Activated CD4-positive, alpha-beta memory T cell treated with anti-CD3 and anti-CD28 coated beads for 36 hours (primary cell): ENCODE measurements at regions not wholly inside any gene's neighbourhood (a gene's known extent, or its start where the extent isn't known, plus 50 kb on each side); places are given as distances from the start of the nearest gene placed in this dataset.

Experiments
- CTCF ChIA-PET: fragments of 350-600 bp; sonication (Branson Sonifier 250); formaldehyde crosslinking; loops from one replicate; lab custom pipeline; 2021; ENCODE audit warnings: antibody characterized with exemption, inconsistent platforms; lab: Charles Lee
- POLR2A ChIA-PET: fragments of 350-600 bp; sonication (Branson Sonifier 250); formaldehyde crosslinking; loops from one replicate; lab custom pipeline; 2021; ENCODE audit warnings: antibody characterized with exemption; lab: Charles Lee
- DNase-seq: peaks from one replicate; pipeline ENCODE4 v3.0.0-alpha.2; 2020
- H3K27ac Mint-ChIP-seq: one replicate; pipeline ENCODE4 v1.8.0; 2021; ENCODE audit warnings: mixed read lengths
- H3K27me3 Mint-ChIP-seq: one replicate; pipeline ENCODE4 v1.8.0; 2021; ENCODE audit warnings: mixed read lengths
- H3K36me3 Mint-ChIP-seq: one replicate; pipeline ENCODE4 v1.8.0; 2021; ENCODE audit warnings: mixed read lengths
- H3K4me1 Mint-ChIP-seq: one replicate; pipeline ENCODE4 v1.8.0; 2021; ENCODE audit warnings: low read depth, mixed read lengths
- H3K4me3 Mint-ChIP-seq: one replicate; pipeline ENCODE4 v1.8.0; 2021; ENCODE audit warnings: mild to moderate bottlenecking, mixed read lengths
- H3K9me3 Mint-ChIP-seq: one replicate; pipeline ENCODE4 v1.8.0; 2021; ENCODE audit warnings: mixed read lengths
- intact Hi-C: fragments of 100-400 bp; cut with micrococcal nuclease; formaldehyde crosslinking; loops from one replicate; pipeline ENCODE4 v1.15.1; 2023

DNA sequence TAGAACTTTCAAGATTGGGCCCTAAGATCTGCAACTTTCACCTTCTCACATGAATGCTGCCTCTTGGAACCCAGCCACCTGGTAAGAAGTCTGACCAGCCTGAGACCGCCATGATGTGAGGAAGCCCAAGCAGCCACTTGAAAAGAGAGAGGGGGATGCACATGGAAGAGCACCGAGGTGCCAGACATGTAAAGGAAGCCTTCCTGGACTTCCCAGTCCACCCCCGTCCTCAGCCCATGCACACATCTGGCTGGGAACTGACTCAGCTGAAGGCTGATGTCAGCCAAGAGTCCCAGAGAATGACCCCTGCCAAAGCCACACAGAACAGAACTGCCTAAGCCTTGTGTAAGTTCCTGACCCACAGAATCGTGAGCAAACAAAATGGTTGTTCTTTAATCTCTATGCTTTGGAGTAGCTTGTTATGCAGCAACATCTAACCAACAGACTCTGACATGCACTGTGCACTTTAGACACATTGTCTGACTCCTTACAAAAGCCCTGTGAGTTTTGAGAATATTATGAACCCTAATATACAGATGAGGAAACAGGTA lies 86.7 kb downstream of the RMI2 start:
- no peak overlapping the region for H3K27ac Mint-ChIP-seq
- H3K4me3 Mint-ChIP-seq = no peak overlapping the region
- H3K9me3 Mint-ChIP-seq = no peaks in the 10 kb centered on the region
- DNase-seq = no peak
- ChIA-PET CTCF (no interaction called here), POLR2A (no interaction called here)
- intact Hi-C loops = no loop called here
- H3K36me3 Mint-ChIP-seq = no peaks in the 10 kb centered on the region
- H3K4me1 Mint-ChIP-seq = no peaks in the 10 kb centered on the region
- peaks cover 3% of the 10 kb centered on the region for H3K27me3 Mint-ChIP-seq

- CTCF ChIA-PET = no interaction called here
- POLR2A ChIA-PET = no interaction called here
- Mint-ChIP-seq H3K36me3 (no peaks in the 10 kb centered on the region), H3K27me3 (peaks cover 3% of the 10 kb centered on the region), H3K27ac (no peak overlapping the region), H3K9me3 (no peaks in the 10 kb centered on the region), H3K4me1 (no peaks in the 10 kb centered on the region), H3K4me3 (no peak overlapping the region)
- no peak for DNase-seq
- intact Hi-C loops = no loop called here
These were observed 87.7 kb downstream of the RMI2 start for GRCh38 chr16:11432856-11433395.

GRCh38 chr16:11435576-11435975 lies 90.3 kb downstream of the RMI2 start:
- ChIA-PET POLR2A (no interaction called here), CTCF (interaction anchor here (0.9 kb wide), 1 partner anchor 29 kb away, joined by 3 read pairs; no protein-coding TSS in a partner anchor)
- H3K36me3 Mint-ChIP-seq = peaks cover 5% of the 10 kb centered on the region
- DNase-seq = no peak
- intact Hi-C loops = no loop called here
- H3K27me3 Mint-ChIP-seq = peaks cover 3% of the 10 kb centered on the region
- no peak overlapping the region for H3K27ac Mint-ChIP-seq
- no peak overlapping the region for H3K4me3 Mint-ChIP-seq
- H3K9me3 Mint-ChIP-seq = peaks cover 8% of the 10 kb centered on the region
- no peaks in the 10 kb centered on the region for H3K4me1 Mint-ChIP-seq

DNA sequence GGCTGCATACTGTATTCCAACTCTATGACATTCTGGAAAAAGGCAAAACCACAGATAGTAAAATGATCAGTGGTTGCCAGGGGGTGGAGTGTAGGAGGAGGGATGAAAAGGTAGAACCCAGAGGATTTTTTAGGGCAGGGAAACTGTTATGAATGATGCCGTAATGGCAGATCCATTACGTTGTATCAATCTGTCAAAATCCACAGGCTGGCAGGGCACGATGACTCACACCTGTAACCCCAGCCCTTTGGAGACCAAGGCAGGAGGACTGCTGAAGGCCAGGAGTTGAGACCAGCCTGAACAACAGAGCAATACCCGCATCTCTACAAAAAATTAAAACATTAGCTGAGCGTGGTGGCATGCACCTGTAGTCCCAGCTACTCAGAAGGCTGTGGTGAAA lies 91.8 kb downstream of the RMI2 start:
- intact Hi-C loops = no loop called here
- Mint-ChIP-seq H3K4me1 (no peaks in the 10 kb centered on the region), H3K9me3 (peaks cover 18% of the 10 kb centered on the region), H3K27me3 (peaks cover 3% of the 10 kb centered on the region), H3K36me3 (peaks cover 11% of the 10 kb centered on the region), H3K27ac (no peak overlapping the region), H3K4me3 (no peak overlapping the region)
- ChIA-PET CTCF (interaction anchor here (1.0 to 1.6 kb wide), 3 partner anchors 34 to 482 kb away, joined by 3 to 5 read pairs (median 3); no protein-coding TSS in a partner anchor), POLR2A (no interaction called here)
- DNase-seq = no peak

GRCh38 chr16:11439790-11440656 lies 94.8 kb downstream of the RMI2 start:
- ChIA-PET CTCF (no interaction called here), POLR2A (no interaction called here)
- intact Hi-C loops = no loop called here
- H3K9me3 Mint-ChIP-seq = peaks cover 18% of the 10 kb centered on the region
- H3K27ac Mint-ChIP-seq = no peak overlapping the region
- no peak overlapping the region for H3K4me3 Mint-ChIP-seq
- H3K36me3 Mint-ChIP-seq = peaks cover 11% of the 10 kb centered on the region
- peaks cover 3% of the 10 kb centered on the region for H3K27me3 Mint-ChIP-seq
- DNase-seq = no peak
- H3K4me1 Mint-ChIP-seq = no peaks in the 10 kb centered on the region

DNA sequence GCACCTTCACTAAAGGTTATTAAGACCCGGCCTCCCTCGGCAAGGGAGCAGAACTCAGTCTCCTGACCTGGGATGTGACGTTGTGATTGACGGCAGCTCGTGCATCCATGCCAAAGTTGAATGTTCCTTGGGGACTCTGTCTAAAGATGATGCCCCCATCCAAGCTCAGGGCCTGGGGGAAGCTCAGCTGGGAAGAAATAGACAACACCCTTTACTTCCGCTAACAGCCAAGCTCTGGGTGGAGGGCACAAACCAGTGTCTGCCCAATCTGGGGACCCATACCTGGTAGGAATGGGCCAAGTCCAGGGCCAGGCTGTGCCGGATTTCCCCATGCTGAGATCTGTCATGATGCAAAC lies 95.4 kb downstream of the RMI2 start:
- DNase-seq = no peak
- ChIA-PET POLR2A (no interaction called here), CTCF (interaction anchor here (0.6 kb wide), 1 partner anchor 14 kb away, joined by 3 read pairs; no protein-coding TSS in a partner anchor)
- H3K9me3 Mint-ChIP-seq = peaks cover 18% of the 10 kb centered on the region
- peaks cover 11% of the 10 kb centered on the region for H3K36me3 Mint-ChIP-seq
- no peaks in the 10 kb centered on the region for H3K4me1 Mint-ChIP-seq
- H3K27ac Mint-ChIP-seq = no peak overlapping the region
- intact Hi-C loops = no loop called here
- no peak overlapping the region for H3K4me3 Mint-ChIP-seq
- peaks cover 3% of the 10 kb centered on the region for H3K27me3 Mint-ChIP-seq

GRCh38 chr16:11445486-11445885 lies 100.2 kb downstream of the RMI2 start:
- Mint-ChIP-seq H3K36me3 (peaks cover 7% of the 10 kb centered on the region), H3K27ac (no peak overlapping the region), H3K27me3 (no peaks in the 10 kb centered on the region), H3K9me3 (peaks cover 11% of the 10 kb centered on the region), H3K4me3 (no peak overlapping the region), H3K4me1 (no peaks in the 10 kb centered on the region)
- ChIA-PET CTCF (no interaction called here), POLR2A (no interaction called here)
- DNase-seq = no peak
- intact Hi-C loops = no loop called here

GRCh38 chr16:11446566-11447119 lies 101.4 kb downstream of the RMI2 start:
- no peak overlapping the region for H3K27ac Mint-ChIP-seq
- H3K27me3 Mint-ChIP-seq = no peaks in the 10 kb centered on the region
- H3K4me3 Mint-ChIP-seq = no peak overlapping the region
- H3K36me3 Mint-ChIP-seq = no peaks in the 10 kb centered on the region
- ChIA-PET CTCF (interaction anchor here (1.0 kb wide), 1 partner anchor 196 kb away, joined by 3 read pairs; no protein-coding TSS in a partner anchor), POLR2A (no interaction called here)
- DNase-seq = no peak
- H3K4me1 Mint-ChIP-seq = no peaks in the 10 kb centered on the region
- H3K9me3 Mint-ChIP-seq = no peaks in the 10 kb centered on the region
- intact Hi-C loops = no loop called here

DNA sequence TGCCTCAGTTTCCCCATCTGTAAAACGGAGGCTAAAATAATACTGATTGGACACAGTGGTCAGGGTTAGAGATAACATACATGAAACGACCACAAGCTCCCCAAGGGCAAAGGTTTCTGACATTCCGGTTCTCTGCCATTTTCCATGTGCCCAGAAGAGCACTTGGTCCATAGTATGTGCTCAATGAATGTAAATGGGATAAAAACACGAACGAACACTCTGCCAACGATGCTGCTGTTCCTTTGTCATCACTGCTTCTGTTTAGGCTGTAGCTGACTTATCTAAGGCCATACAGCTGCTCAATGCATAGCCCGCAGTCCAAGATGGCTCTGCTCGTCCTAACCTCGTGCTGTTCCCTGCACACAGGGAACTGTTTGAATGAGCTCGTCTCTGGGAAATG lies 102.0 kb downstream of the RMI2 start:
- intact Hi-C loops = no loop called here
- no peaks in the 10 kb centered on the region for H3K36me3 Mint-ChIP-seq
- no peak overlapping the region for H3K4me3 Mint-ChIP-seq
- ChIA-PET POLR2A (no interaction called here), CTCF (interaction anchor here (0.5 to 1.0 kb wide), 2 partner anchors 92 to 196 kb away, joined by 3 to 5 read pairs; no protein-coding TSS in a partner anchor)
- no peak overlapping the region for H3K27ac Mint-ChIP-seq
- H3K4me1 Mint-ChIP-seq = no peaks in the 10 kb centered on the region
- H3K9me3 Mint-ChIP-seq = no peaks in the 10 kb centered on the region
- DNase-seq = no peak
- no peaks in the 10 kb centered on the region for H3K27me3 Mint-ChIP-seq

- Mint-ChIP-seq H3K9me3 (no peaks in the 10 kb centered on the region), H3K27me3 (no peaks in the 10 kb centered on the region), H3K4me1 (no peaks in the 10 kb centered on the region), H3K27ac (no peak overlapping the region), H3K36me3 (no peaks in the 10 kb centered on the region), H3K4me3 (no peak overlapping the region)
- intact Hi-C loops = no loop called here
- CTCF ChIA-PET = interaction anchor here (0.5 to 1.0 kb wide), 2 partner anchors 92 to 195 kb away, joined by 3 to 5 read pairs; no protein-coding TSS in a partner anchor
- POLR2A ChIA-PET = no interaction called here
- DNase-seq = no peak
These were observed 102.6 kb downstream of the RMI2 start for GRCh38 chr16:11447836-11448235.

GRCh38 chr16:11448796-11449416 lies 103.6 kb downstream of the RMI2 start:
- ChIA-PET CTCF (no interaction called here), POLR2A (no interaction called here)
- Mint-ChIP-seq H3K4me1 (no peaks in the 10 kb centered on the region), H3K9me3 (no peaks in the 10 kb centered on the region), H3K27ac (no peak overlapping the region), H3K36me3 (no peaks in the 10 kb centered on the region), H3K27me3 (no peaks in the 10 kb centered on the region), H3K4me3 (no peak overlapping the region)
- intact Hi-C loops = no loop called here
- no peak for DNase-seq

- Mint-ChIP-seq H3K9me3 (no peaks in the 10 kb centered on the region), H3K4me1 (no peaks in the 10 kb centered on the region), H3K27me3 (no peaks in the 10 kb centered on the region), H3K4me3 (no peak overlapping the region), H3K36me3 (no peaks in the 10 kb centered on the region), H3K27ac (no peak overlapping the region)
- CTCF ChIA-PET = no interaction called here
- intact Hi-C loops = no loop called here
- POLR2A ChIA-PET = no interaction called here
- DNase-seq = no peak
These were observed 104.5 kb downstream of the RMI2 start for GRCh38 chr16:11449716-11450115.
